PC-3 (cell line): ENCODE measurements at regions not wholly inside any gene's neighbourhood (a gene's known extent, or its start where the extent isn't known, plus 50 kb on each side); places are given as distances from the start of the nearest gene placed in this dataset.

Source experiments
- ATAC-seq: fragments of 200-7000 bp; cut with Tn5 transposase; 2 replicates; pipeline ENCODE4 v1.9.1; 2020; ENCODE audit warnings: mild to moderate bottlenecking, moderate library complexity
- BruUV-seq: library from RNA; stranded (reverse); fragments of 400-500 nt; replicated peaks from 2 replicates; lab custom pipeline; 2021; lab: Mats Ljungman, UMichigan
- CTCF ChIA-PET: fragments of 300-600 bp; sonication (Branson Sonifier 250); formaldehyde crosslinking; loops from one replicate; lab custom pipeline; 2022; ENCODE audit warnings: antibody characterized with exemption; lab: Charles Lee
- POLR2A ChIA-PET: fragments of 300-600 bp; sonication (Branson Sonifier 250); formaldehyde crosslinking; loops from one replicate; lab custom pipeline; 2022; ENCODE audit warnings: antibody characterized with exemption; ENCODE audit not compliant: unreplicated experiment; lab: Charles Lee
- DNase-seq: peaks from one replicate; pipeline ENCODE4 v3.0.0-alpha.2; 2015
- H2AFZ ChIP-seq: fragments of 300-600 bp; sonication (generic); 2 replicates; pipeline ENCODE4 v1.6.0; 2016; ENCODE audit warnings: antibody characterized with exemption, low read length
- H3F3A ChIP-seq: fragments of 300-600 bp; sonication (generic); one replicate; pipeline ENCODE4 v1.6.0; 2017; ENCODE audit warnings: antibody characterized with exemption, low read length, control low read depth, mild to moderate bottlenecking; ENCODE audit not compliant: unreplicated experiment
- H3K27ac ChIP-seq: fragments of 300-600 bp; sonication (generic); 2 replicates; pipeline ENCODE4 v1.5.1; 2016; ENCODE audit warnings: mild to moderate bottlenecking, low read length
- H3K27me3 ChIP-seq: fragments of 300-600 bp; sonication (generic); 2 replicates; pipeline ENCODE4 v1.6.1; 2016; ENCODE audit warnings: low read length, mixed read lengths
- H3K36me3 ChIP-seq: fragments of 300-600 bp; sonication (generic); 2 replicates; pipeline ENCODE4 v1.6.1; 2016; ENCODE audit warnings: low read depth, mixed run types, low read length, mixed read lengths
- H3K4me1 ChIP-seq: fragments of 300-600 bp; sonication (generic); 2 replicates; pipeline ENCODE4 v1.5.1; 2016; ENCODE audit warnings: low read length; ENCODE audit not compliant: insufficient read depth
- H3K4me2 ChIP-seq: fragments of 300-600 bp; sonication (generic); 2 replicates; pipeline ENCODE4 v1.6.0; 2016; ENCODE audit warnings: low read length
- H3K4me3 ChIP-seq: fragments of 300-600 bp; sonication (generic); 2 replicates; pipeline ENCODE4 v1.5.1; 2016; ENCODE audit warnings: mild to moderate bottlenecking, low read length, mixed read lengths
- H3K79me2 ChIP-seq: fragments of 300-600 bp; sonication (generic); 2 replicates; pipeline ENCODE4 v1.6.1; 2017; ENCODE audit warnings: low read length, mixed read lengths
- H3K9ac ChIP-seq: fragments of 300-600 bp; sonication (generic); 2 replicates; pipeline ENCODE4 v1.6.0; 2016; ENCODE audit warnings: mild to moderate bottlenecking, low read length
- H3K9me2 ChIP-seq: fragments of 300-600 bp; sonication (generic); replicated peaks from 2 replicates; pipeline ENCODE4 v1.6.1; 2016; ENCODE audit warnings: mixed run types, low read length, mixed read lengths
- H3K9me3 ChIP-seq: fragments of 300-600 bp; sonication (generic); 2 replicates; pipeline ENCODE4 v1.6.1; 2016; ENCODE audit warnings: low read length, mixed read lengths
- H4K20me1 ChIP-seq: fragments of 300-600 bp; sonication (generic); 2 replicates; pipeline ENCODE4 v1.6.1; 2016; ENCODE audit warnings: low read length, mixed read lengths
- CTCF ChIP-seq: fragments of 300-600 bp; sonication (generic); conservative IDR thresholded peaks from 2 replicates; pipeline ENCODE4 v1.5.1; 2017; ENCODE audit warnings: antibody characterized with exemption, low read depth, mild to moderate bottlenecking, low read length
- EZH2 ChIP-seq: fragments of 300-600 bp; sonication (generic); IDR thresholded peaks from one replicate; pipeline ENCODE4 v1.6.1; 2017; ENCODE audit warnings: antibody characterized with exemption, mild to moderate bottlenecking, low read length; ENCODE audit not compliant: unreplicated experiment
- EZH2phosphoT487 ChIP-seq: fragments of 300-600 bp; sonication (generic); IDR thresholded peaks from 2 replicates; pipeline ENCODE4 v1.6.1; 2018; ENCODE audit warnings: mild to moderate bottlenecking, antibody characterized with exemption, low read length, borderline replicate concordance
- intact Hi-C: fragments of 100-400 bp; cut with micrococcal nuclease; formaldehyde crosslinking; loops from 2 replicates; pipeline ENCODE4 v1.9.0; 2023

DNA sequence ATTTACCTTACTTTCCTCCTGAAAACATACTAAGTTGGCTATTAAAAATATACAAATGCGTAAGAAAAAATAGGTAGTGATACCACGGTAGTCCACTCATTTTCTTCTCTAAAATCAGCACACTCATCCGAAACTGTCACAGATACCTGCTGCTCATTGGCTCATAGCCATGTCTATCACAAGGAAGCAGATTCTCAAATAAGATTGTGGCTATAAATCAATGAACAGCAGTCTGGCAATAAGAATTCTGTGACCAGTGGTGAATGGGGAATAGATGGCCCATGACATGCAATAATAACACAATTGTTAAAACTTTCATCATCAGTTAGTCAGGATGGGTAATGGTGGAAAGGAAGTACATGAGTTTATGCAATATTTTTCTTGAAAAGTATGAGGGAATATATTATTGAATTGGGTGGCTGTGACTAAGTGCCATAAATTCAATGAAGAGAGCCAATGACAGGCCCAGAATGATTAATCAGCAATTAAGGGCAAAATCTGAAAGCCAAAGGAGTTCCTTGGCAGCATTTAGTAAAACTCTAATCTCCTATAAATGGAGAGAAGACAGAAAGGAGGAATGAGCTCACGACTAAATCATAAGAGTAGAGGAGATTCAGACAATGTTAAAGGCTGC is 202.3 kb upstream of the NEIL3 start:
- ATAC-seq, result no peak
- Histone ChIP-seq H3K9ac (no peak overlapping the region), H3K27ac (no peak overlapping the region), H3K4me3 (no peak overlapping the region), H3K4me2 (no peak overlapping the region), H2AFZ (no peak overlapping the region), H3K36me3 (no peaks in the 10 kb centered on the region), H4K20me1 (no peaks in the 10 kb centered on the region), H3K79me2 (no peaks in the 10 kb centered on the region), H3K27me3 (no peaks in the 10 kb centered on the region), H3K9me3 (no peaks in the 10 kb centered on the region), H3F3A (no peaks in the 10 kb centered on the region), H3K4me1 (no peaks in the 10 kb centered on the region), H3K9me2 (no peaks in the 10 kb centered on the region)
- intact Hi-C loops, result no loop called here
- ChIA-PET POLR2A (no interaction called here), CTCF (no interaction called here)
- TF ChIP-seq EZH2phosphoT487 (no peak), CTCF (no peak), EZH2 (no peak)
- DNase-seq, result no peak
- BruUV-seq, result no TSS peak

GRCh38 chr4:177108708-177109107 is 201.0 kb upstream of the NEIL3 start:
- ChIA-PET POLR2A (no interaction called here), CTCF (no interaction called here)
- Histone ChIP-seq H3K9me3 (no peaks in the 10 kb centered on the region), H3K4me3 (no peak overlapping the region), H3K36me3 (no peaks in the 10 kb centered on the region), H3K9me2 (no peaks in the 10 kb centered on the region), H3K27ac (no peak overlapping the region), H3K4me2 (no peak overlapping the region), H3K9ac (no peak overlapping the region), H3K79me2 (no peaks in the 10 kb centered on the region), H3K4me1 (no peaks in the 10 kb centered on the region), H4K20me1 (no peaks in the 10 kb centered on the region), H3F3A (no peaks in the 10 kb centered on the region), H2AFZ (peak overlapping the region; percentile 38), H3K27me3 (no peaks in the 10 kb centered on the region)
- BruUV-seq, result no TSS peak
- peak; percentile 56; the same call in 1 of the 2 replicates for ATAC-seq
- no peak for TF ChIP-seq EZH2phosphoT487
- no peak for TF ChIP-seq EZH2
- peak; percentile 54 for TF ChIP-seq CTCF
- intact Hi-C loops, result loop anchor here (1.0 kb wide), 1 partner anchor 231 kb away; no protein-coding TSS in a partner anchor
- peak; percentile 17 for DNase-seq

DNA sequence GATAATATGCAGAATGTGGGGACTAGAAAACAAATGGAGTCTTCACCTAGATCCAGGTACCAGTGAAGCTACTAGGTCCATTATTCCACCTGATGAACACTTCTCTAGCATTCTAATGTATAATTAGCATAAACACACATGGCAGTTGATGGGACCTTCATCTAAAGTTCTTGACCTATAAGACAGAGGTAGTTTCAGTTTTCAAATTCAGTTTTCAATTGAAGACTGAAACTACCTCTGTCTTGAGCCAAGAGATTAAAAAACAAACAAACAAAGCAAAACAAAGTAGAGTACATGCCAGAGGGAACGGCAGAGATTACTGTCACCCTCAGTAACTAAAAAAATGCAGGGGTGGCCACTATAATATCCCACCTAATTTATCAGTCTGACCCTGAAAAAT is 199.9 kb upstream of the NEIL3 start:
- no peak overlapping the region for H3K9ac ChIP-seq
- no peaks in the 10 kb centered on the region for H3K36me3 ChIP-seq
- ATAC-seq (no peak), DNase-seq (no peak)
- no peaks in the 10 kb centered on the region for H4K20me1 ChIP-seq
- no peaks in the 10 kb centered on the region for H3K79me2 ChIP-seq
- no peaks in the 10 kb centered on the region for H3K9me2 ChIP-seq
- H3K9me3 ChIP-seq, result no peaks in the 10 kb centered on the region
- H2AFZ ChIP-seq, result no peak overlapping the region
- H3K27me3 ChIP-seq, result no peaks in the 10 kb centered on the region
- ChIA-PET POLR2A (no interaction called here), CTCF (no interaction called here)
- H3F3A ChIP-seq, result no peaks in the 10 kb centered on the region
- no peak overlapping the region for H3K4me2 ChIP-seq
- H3K27ac ChIP-seq, result no peak overlapping the region
- H3K4me1 ChIP-seq, result no peaks in the 10 kb centered on the region
- no TSS peak for BruUV-seq
- TF ChIP-seq EZH2, result no peak
- TF ChIP-seq CTCF, result no peak
- TF ChIP-seq EZH2phosphoT487, result no peak
- no peak overlapping the region for H3K4me3 ChIP-seq
- intact Hi-C loops, result no loop called here
